ENCODE measurements at regions not wholly inside any gene's neighbourhood (a gene's known extent, or its start where the extent isn't known, plus 50 kb on each side); places are given as distances from the start of the nearest gene placed in this dataset.

DNA sequence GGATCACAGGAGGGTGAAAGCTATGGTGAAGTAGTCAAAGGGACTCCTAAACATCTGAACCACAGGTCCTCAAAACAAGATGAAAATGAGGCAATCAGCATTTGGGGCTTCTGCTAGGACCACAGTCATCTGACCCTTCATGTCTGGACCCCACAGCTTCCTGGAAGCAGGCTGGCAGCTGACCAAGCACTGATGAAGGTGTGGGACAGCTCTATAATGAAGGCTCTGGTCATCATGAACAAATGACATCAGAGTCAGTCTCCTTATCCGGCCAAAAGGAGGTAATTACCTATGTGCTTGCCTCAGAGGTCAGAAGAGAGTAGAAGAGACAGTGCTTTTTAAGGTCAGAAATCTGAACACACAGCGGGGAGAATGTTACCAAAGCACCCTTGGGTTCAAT lies 101.2 kb upstream of the GNAO1 start:
- ATAC-seq: no peak

DNA sequence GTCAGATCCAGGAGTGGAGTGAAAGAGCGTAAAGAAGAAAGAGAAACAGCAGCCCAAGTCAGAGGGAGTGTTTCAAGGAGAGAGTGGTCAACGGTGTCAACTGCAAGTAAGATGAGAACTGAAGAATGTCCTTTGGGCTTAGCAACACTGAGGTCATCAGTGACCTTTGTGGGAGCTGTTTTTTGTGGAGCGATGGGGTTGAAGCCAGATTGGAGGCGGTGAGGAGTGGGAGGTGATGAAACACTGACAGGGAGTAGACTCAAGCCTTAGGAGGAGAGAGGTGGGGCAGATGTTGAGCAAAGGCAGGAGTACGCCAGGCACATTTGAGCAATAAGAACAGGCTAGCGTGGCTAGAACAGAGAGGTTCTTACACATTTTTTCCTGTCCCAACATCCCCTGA lies 103.7 kb upstream of the GNAO1 start:
- ATAC-seq: no peak

DNA sequence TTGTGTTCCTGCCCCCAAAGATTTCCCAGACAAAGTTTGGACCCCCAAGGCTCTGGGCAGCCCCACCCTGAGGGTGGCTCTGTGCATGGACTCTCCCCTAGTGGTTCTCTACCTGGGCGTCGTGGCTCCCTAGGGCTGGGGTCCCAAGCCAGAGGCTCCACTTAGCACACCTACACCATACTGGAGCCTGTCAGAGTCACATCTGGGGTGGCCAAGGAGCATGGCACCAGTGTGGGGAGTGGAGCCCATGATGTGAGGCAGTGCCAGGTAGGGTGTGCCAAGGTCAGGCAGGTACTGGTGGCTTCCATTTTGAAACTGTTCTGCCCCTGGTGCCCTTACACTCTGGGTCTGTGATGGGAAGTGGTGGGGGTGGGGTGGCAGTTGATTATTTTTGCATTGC lies 109.9 kb upstream of the GNAO1 start:
- ATAC-seq: no peak

DNA sequence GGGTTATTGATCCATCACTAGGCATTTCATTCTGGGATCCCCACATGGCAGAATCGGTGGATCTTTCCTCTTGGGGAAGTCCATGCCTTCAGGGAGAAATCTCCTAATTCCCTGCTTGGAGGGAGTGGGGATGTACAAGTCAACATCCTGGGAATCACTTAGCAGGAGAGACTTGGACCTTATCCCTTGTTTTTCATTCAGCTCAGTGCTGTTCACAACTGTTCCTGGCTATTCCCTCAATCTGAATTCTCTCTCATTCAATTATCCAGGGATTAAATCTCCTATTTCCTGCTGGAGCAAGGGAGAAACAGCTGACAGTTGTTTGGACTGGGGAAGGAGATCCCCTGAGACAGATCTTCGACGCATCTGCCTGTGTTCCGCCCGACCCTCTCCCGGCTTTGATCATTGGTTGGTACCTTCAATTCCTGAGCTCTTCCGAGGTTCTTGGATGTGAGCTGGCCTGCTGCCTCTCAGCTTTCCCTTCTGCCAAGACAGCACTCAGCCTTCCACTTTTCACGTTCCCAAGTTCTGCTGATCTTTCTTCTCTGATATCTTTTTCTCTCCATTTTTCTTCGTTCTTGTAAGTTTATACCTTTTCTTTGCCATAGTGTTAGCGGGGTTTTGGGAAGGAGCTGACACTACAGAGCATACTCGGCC lies 115.4 kb upstream of the GNAO1 start:
- ATAC-seq: no peak

GRCh38 chr16:56073508-56073907 lies 117.8 kb upstream of the GNAO1 start:
- ATAC-seq: no peak

GRCh38 chr16:56072096-56072495 lies 119.2 kb upstream of the GNAO1 start:
- ATAC-seq: no peak

DNA sequence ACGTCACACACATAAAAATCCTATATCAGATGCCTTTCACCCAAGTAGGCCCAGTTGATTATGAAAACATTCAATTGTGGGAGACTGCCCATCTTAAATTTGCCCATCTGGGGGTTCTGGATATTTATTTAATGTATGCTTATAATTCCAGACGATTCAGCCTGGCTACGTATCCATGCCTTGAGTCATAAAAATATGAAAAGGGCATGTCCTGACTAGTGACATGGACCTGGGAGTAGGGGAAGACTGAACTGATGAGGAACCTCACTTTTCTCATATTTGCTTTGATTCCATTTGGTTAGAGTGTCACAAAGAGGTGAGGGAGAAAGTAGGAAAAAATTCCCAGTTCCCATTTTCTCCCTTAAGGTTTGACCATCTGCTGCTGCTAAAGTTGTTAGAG lies 122.5 kb upstream of the GNAO1 start:
- ATAC-seq: no peak

DNA sequence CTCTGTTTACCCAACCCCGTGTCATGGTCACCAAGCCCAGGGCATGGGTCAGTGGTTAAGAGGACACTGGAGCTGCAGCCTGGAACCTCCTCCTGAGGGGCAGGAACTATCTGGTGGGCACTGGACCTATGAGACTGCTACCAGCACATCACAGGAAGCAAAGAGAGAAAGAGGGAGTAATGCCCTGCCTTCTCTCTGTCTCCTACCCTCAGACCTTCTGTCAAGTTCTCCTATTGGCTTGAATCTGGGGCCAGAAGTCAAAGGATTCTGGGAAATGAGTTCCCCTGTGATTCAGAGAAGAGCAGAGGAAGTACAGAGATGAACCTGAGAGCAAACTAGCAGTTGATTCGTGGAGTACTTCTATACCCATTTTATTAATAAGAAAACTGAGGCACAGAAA lies 123.0 kb upstream of the GNAO1 start:
- ATAC-seq: no peak

- ATAC-seq: no peak
Observed at GRCh38 chr16:56067406-56067805, 123.9 kb upstream of the GNAO1 start.

DNA sequence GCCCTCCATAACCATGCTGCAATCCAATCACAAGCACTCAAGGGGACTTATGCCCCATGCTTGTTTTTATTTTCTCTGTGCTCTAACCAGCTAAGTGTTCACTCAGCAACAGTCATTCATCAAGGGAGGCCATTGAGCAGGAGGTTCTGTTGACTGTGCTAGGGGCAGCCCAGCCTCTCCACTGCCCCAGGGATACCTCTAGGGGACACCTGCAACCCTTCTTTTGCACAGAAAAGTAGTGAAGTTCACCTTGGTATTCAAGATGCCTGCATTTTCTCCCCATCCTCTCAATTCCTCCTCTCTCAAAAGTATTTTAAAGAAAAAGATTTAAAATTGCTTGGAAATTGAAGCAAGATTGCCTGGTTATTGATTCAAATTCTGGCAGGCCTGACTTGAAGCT lies 124.7 kb upstream of the GNAO1 start:
- no peak for ATAC-seq

DNA sequence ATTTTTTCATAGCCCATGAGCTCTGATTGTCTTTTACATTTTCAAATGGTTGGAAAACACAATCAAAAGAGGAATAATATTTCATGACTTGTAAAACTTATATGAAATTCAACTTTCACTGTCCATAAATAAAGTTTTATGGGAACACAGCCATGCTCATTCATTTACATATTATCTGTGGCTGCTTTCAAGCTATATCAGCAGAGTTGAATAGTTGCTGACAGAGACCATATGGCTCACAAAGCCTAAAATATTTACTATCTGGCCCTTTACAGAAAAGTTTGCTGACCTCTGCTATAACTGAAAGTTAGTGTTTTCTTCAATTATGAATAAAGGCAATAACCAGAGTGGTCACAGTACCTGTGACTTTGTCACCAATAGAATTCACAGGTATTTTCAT lies 128.2 kb upstream of the GNAO1 start:
- ATAC-seq: no peak

- no peak for ATAC-seq
Observed at GRCh38 chr16:56057151-56057550, 134.1 kb upstream of the GNAO1 start.

GRCh38 chr16:56050916-56051315 lies 140.4 kb upstream of the GNAO1 start:
- no peak for ATAC-seq

- ATAC-seq: no peak
Observed at GRCh38 chr16:56048425-56049105, 142.7 kb upstream of the GNAO1 start.

DNA sequence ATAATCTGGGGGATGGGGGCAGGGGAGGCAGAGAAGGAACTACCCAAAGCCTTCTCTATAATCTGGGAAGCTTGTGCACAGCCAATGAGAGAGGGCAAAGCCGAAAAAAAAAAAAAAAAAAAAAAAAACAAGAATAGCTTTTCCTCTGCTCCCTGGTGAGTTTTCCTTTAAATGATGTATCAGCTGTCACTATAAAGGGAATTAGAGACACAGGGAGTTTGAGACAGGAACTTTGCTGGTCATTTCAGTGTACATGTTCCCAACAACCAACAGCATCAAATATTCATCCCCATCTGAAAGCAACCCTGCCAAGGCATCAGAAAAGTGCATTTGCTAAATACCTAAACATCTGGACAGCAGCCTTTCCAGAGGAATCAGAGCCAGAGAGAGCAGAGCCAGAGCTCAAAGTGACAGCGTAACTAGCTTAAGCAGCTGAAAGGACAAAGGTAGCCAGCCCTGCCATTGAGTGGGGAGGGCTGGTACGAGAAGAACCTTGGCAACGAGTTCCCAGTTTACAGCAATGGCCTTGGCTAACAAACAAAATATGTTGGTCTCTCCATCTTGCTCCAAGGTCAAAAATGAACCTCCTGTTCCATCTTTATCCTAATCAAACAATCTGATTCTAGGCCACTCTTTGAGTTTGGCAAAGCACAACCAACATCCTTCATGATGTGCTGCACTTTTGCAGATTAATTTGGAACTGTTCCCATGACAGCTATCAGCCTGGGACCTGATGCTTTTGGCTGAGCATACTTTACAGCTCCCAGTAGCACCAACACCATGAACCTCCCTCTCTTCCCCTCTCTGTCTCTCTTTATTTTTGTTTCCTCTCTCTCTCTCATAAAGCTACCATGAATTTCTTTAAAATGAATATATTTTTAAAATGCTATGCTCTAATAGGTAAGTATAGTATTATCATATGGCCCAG lies 143.7 kb upstream of the GNAO1 start:
- no peak for ATAC-seq

DNA sequence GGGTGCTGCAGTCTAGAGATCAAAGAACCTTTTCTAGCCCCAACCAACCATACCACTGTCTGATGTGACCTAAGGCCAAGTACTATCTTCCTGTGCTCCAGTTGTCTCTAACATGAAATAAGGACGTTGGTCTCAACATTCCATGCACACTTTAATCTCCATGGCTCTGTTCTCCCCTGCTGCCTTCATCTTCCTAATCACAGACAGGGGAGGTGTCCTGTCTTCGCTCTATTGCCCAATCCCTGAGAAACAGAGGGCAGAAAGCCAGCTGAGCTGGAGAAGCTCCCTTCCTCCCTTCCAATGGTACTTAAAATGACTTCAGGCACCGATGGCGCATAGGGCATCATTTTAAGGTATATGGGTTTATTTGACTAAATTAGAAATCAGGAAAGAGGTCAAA lies 148.9 kb upstream of the GNAO1 start:
- no peak for ATAC-seq

GRCh38 chr16:56041556-56042140 lies 149.6 kb upstream of the GNAO1 start:
- ATAC-seq: peak; percentile 77

- ATAC-seq: no peak
Observed at GRCh38 chr16:56038564-56039098, 152.7 kb upstream of the GNAO1 start.

- ATAC-seq: no peak
Observed at GRCh38 chr16:56032072-56032471, 156.9 kb upstream of the CES5A start.

DNA sequence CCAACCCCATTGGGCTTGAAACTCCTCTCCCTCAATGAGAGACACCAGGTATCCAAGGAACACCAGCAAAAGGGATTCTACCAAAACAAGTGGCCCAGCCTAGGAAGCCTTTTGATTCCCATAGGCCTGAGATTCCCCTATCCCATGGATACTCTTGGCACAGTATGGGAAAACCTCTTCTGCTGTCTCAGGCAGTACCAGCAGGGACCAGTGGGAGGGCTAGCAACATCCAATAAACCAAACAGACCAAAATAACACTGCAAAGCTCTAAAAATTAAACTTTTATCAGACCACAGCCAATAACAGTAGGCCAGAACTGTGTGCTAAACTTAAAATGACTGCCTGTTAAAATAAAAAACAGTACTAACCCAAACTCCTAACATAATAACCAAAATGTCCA lies 153.9 kb upstream of the CES5A start:
- ATAC-seq: no peak

DNA sequence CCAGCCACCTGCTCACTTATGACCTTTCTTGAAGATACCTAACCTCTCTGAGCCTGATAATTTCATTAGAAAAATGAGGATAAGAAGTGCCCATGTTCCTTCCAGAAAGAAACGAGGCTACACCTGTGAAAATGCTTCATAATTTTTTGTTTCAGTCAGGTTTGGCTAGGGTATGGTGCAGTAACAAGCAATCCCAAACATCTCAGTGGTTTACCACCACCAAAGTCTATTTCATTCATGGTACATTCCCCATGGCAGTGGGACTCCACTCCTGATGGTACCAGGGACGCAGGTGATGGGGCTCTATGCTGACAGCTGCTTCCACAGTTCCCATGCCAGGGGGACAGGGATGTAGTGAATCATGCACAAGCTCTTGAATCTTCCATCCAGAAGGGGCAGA lies 147.6 kb upstream of the CES5A start:
- ATAC-seq: no peak

DNA sequence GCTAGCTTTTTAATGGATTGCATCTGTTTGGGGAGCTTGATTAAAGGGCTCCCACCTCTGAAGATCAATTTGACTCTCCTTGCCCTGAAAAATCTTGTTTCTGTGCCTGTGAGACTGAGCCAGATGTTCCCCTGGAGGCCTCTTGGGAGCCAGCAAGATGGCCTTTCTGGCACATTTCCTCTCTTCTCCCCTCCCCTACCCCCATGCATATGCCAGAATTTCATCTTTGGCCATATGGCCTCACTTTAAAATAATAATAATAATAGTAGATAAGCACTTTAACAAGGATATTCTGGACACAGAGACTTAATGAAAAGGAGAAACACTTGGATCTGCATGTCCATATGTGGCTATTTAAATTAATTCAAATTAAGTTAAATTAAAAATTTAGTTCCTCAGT lies 144.1 kb upstream of the CES5A start:
- ATAC-seq: no peak

- peak; percentile 59 for ATAC-seq
Observed at GRCh38 chr16:56013962-56014552, 138.9 kb upstream of the CES5A start.
